Umbilical cord (tissue), 1 donor: ENCODE measurements at regions not wholly inside any gene's neighbourhood (a gene's known extent, or its start where the extent isn't known, plus 50 kb on each side); places are given as distances from the start of the nearest gene placed in this dataset.
A peak's percentile ranks its signal among the peaks of the same experiment; 100 is the strongest.
"Not testable (repeated sequence)": the region's sequence is repeated elsewhere in the genome, so short reads cannot be mapped to it uniquely, and the experiment has no call there.

Source experiments
- DNase-seq: peaks from one replicate; pipeline ENCODE4 v3.0.0-alpha.2; 2015; ENCODE audit warnings: low spot score

- no peak for DNase-seq
These were observed 386.1 kb downstream of the SEC23A start for GRCh38 chr14:38716926-38717325.

- no peak for DNase-seq
These were observed 392.2 kb downstream of the SEC23A start for GRCh38 chr14:38710881-38711280.

- no peak for DNase-seq
These were observed 392.8 kb downstream of the SEC23A start for GRCh38 chr14:38710196-38710595.

GRCh38 chr14:38705220-38705619 lies 397.8 kb downstream of the SEC23A start:
- no peak for DNase-seq

- DNase-seq = no peak
These were observed 398.8 kb downstream of the SEC23A start for GRCh38 chr14:38704220-38704619.

GRCh38 chr14:38696925-38697324 lies 406.1 kb downstream of the SEC23A start:
- no peak for DNase-seq

GRCh38 chr14:38693423-38693822 lies 409.6 kb downstream of the SEC23A start:
- DNase-seq = no peak

GRCh38 chr14:38669027-38669426 lies 413.1 kb upstream of the CLEC14A start:
- DNase-seq = no peak

- no peak for DNase-seq
These were observed 407.5 kb upstream of the CLEC14A start for GRCh38 chr14:38663382-38663781.

- no peak for DNase-seq
These were observed 406.9 kb upstream of the CLEC14A start for GRCh38 chr14:38662781-38663180.

- DNase-seq = no peak
These were observed 390.5 kb upstream of the CLEC14A start for GRCh38 chr14:38646391-38646790.

GRCh38 chr14:38634913-38635312 lies 379.0 kb upstream of the CLEC14A start:
- DNase-seq = not testable (repeated sequence)

GRCh38 chr14:38629412-38629811 lies 373.5 kb upstream of the CLEC14A start:
- DNase-seq = no peak

- DNase-seq = no peak
These were observed 371.3 kb upstream of the CLEC14A start for GRCh38 chr14:38627163-38627562.

GRCh38 chr14:38623661-38624060 lies 367.8 kb upstream of the CLEC14A start:
- DNase-seq = no peak

GRCh38 chr14:38618514-38618913 lies 362.6 kb upstream of the CLEC14A start:
- DNase-seq = no peak

- no peak for DNase-seq
These were observed 361.1 kb upstream of the CLEC14A start for GRCh38 chr14:38616959-38617358.

GRCh38 chr14:38611928-38612327 lies 356.0 kb upstream of the CLEC14A start:
- no peak for DNase-seq

GRCh38 chr14:38608244-38608643 lies 352.4 kb upstream of the CLEC14A start:
- no peak for DNase-seq

GRCh38 chr14:38605193-38606114 lies 349.6 kb upstream of the CLEC14A start:
- DNase-seq = no peak

- not testable (repeated sequence) for DNase-seq
These were observed 344.7 kb upstream of the CLEC14A start for GRCh38 chr14:38600572-38600971.

GRCh38 chr14:38593476-38593875 lies 337.6 kb upstream of the CLEC14A start:
- DNase-seq = peak; percentile 59

GRCh38 chr14:38592764-38593442 lies 337.0 kb upstream of the CLEC14A start:
- no peak for DNase-seq
